Stomach smooth muscle (tissue), 2 donors: ENCODE measurements at regions not wholly inside any gene's neighbourhood (a gene's known extent, or its start where the extent isn't known, plus 50 kb on each side); places are given as distances from the start of the nearest gene placed in this dataset.

Experiments
- H3K27ac ChIP-seq: one replicate; pipeline ENCODE4 v1.7.0; 2013; ENCODE audit warnings: mild to moderate bottlenecking, low read length, inconsistent platforms
- H3K27me3 ChIP-seq, 2 donors: one replicate each; pipeline ENCODE4 v1.7.0; 2013; ENCODE audit warnings: low read length in 2 of 2; ENCODE audit not compliant: insufficient read depth in 2 of 2, control insufficient read depth in 1 of 2
- H3K36me3 ChIP-seq, 2 donors: one replicate each; pipeline ENCODE4 v1.7.0; 2013; ENCODE audit warnings: low read length in 2 of 2; ENCODE audit not compliant: control insufficient read depth in 2 of 2, insufficient read depth in 2 of 2
- H3K4me1 ChIP-seq: one replicate; pipeline ENCODE4 v1.7.0; 2013; ENCODE audit warnings: low read length; ENCODE audit not compliant: control insufficient read depth, insufficient read depth
- H3K4me3 ChIP-seq, 2 donors: one replicate each; pipeline ENCODE4 v1.7.0; 2013; ENCODE audit warnings: low read length in 2 of 2
- H3K9ac ChIP-seq, 2 donors: one replicate each; pipeline ENCODE4 v1.7.0; 2013; ENCODE audit warnings: low read length in 2 of 2, mild to moderate bottlenecking in 1 of 2
- H3K9me3 ChIP-seq, 2 donors: one replicate each; pipeline ENCODE4 v1.7.0; 2013; ENCODE audit warnings: low read length in 2 of 2; ENCODE audit not compliant: control insufficient read depth in 2 of 2
- donor health status: healthy.
- donor health status: Pancreatic carcinoma.

GRCh38 chr10:29809383-29809782 is 174.6 kb upstream of the SVIL start:
- H3K27ac ChIP-seq = peak overlapping the region; percentile 97
- H3K4me1 ChIP-seq = peaks cover 58% of the 10 kb centered on the region
- no peak overlapping the region for H3K4me3 ChIP-seq
- H3K27me3 ChIP-seq = no peaks in the 10 kb centered on the region
- no peaks in the 10 kb centered on the region for H3K36me3 ChIP-seq
- no peak overlapping the region for H3K9ac ChIP-seq
- no peaks in the 10 kb centered on the region for H3K9me3 ChIP-seq

- Histone ChIP-seq H3K9ac (no peak overlapping the region), H3K27ac (peak overlapping the region; percentile 97), H3K36me3 (no peaks in the 10 kb centered on the region), H3K4me1 (peaks cover 56% of the 10 kb centered on the region), H3K27me3 (no peaks in the 10 kb centered on the region), H3K4me3 (no peak overlapping the region), H3K9me3 (no peaks in the 10 kb centered on the region)
Observed at GRCh38 chr10:29807163-29807806, 172.5 kb upstream of the SVIL start.

- H3K27ac ChIP-seq = peak overlapping the region; percentile 86
Observed at GRCh38 chr10:29806350-29806788, 171.6 kb upstream of the SVIL start.

GRCh38 chr10:29805134-29805723 is 170.5 kb upstream of the SVIL start:
- Histone ChIP-seq H3K4me1 (peaks cover 39% of the 10 kb centered on the region), H3K9me3 (no peaks in the 10 kb centered on the region), H3K36me3 (no peaks in the 10 kb centered on the region), H3K9ac (peak overlapping the region in 1 of 2 donors; percentile 29), H3K27me3 (no peaks in the 10 kb centered on the region), H3K4me3 (no peak overlapping the region), H3K27ac (peak overlapping the region; percentile 86)

More at GRCh38 chr10:29806350-29806788, 171.6 kb upstream of the SVIL start:
- H3K9me3 ChIP-seq = no peaks in the 10 kb centered on the region
- no peak overlapping the region for H3K9ac ChIP-seq
- no peak overlapping the region for H3K4me3 ChIP-seq
- H3K36me3 ChIP-seq = no peaks in the 10 kb centered on the region
- peaks cover 48% of the 10 kb centered on the region for H3K4me1 ChIP-seq
- H3K27me3 ChIP-seq = no peaks in the 10 kb centered on the region

GRCh38 chr10:29804025-29804852 is 169.5 kb upstream of the SVIL start:
- peak overlapping the region; percentile 4 to 51 for H3K9ac ChIP-seq
- no peaks in the 10 kb centered on the region for H3K9me3 ChIP-seq
- peaks cover 39% of the 10 kb centered on the region for H3K4me1 ChIP-seq
- peak overlapping the region; percentile 86 for H3K27ac ChIP-seq
- H3K27me3 ChIP-seq = no peaks in the 10 kb centered on the region
- no peaks in the 10 kb centered on the region for H3K36me3 ChIP-seq
- no peak overlapping the region for H3K4me3 ChIP-seq

GRCh38 chr10:29802171-29802570 is 167.4 kb upstream of the SVIL start:
- Histone ChIP-seq H3K36me3 (no peaks in the 10 kb centered on the region), H3K27me3 (no peaks in the 10 kb centered on the region), H3K4me1 (peaks cover 40% of the 10 kb centered on the region), H3K9ac (no peak overlapping the region), H3K4me3 (no peak overlapping the region), H3K27ac (no peak overlapping the region), H3K9me3 (no peaks in the 10 kb centered on the region)

GRCh38 chr10:29798921-29799690 is 164.3 kb upstream of the SVIL start:
- peaks cover 38% of the 10 kb centered on the region for H3K4me1 ChIP-seq

GRCh38 chr10:29797616-29798015 is 162.8 kb upstream of the SVIL start:
- no peaks in the 10 kb centered on the region for H3K27me3 ChIP-seq
- no peaks in the 10 kb centered on the region for H3K36me3 ChIP-seq
- H3K9me3 ChIP-seq = no peaks in the 10 kb centered on the region
- H3K4me3 ChIP-seq = no peak overlapping the region
- peak overlapping the region; percentile 96 for H3K27ac ChIP-seq
- no peak overlapping the region for H3K9ac ChIP-seq
- peaks cover 34% of the 10 kb centered on the region for H3K4me1 ChIP-seq

More at GRCh38 chr10:29798921-29799690, 164.3 kb upstream of the SVIL start:
- H3K9ac ChIP-seq = no peak overlapping the region
- no peaks in the 10 kb centered on the region for H3K9me3 ChIP-seq
- no peak overlapping the region for H3K27ac ChIP-seq
- no peak overlapping the region for H3K4me3 ChIP-seq
- no peaks in the 10 kb centered on the region for H3K36me3 ChIP-seq
- no peaks in the 10 kb centered on the region for H3K27me3 ChIP-seq

GRCh38 chr10:29795850-29796249 is 161.1 kb upstream of the SVIL start:
- peak overlapping the region; percentile 96 for H3K27ac ChIP-seq
- peaks cover 39% of the 10 kb centered on the region for H3K4me1 ChIP-seq
- no peaks in the 10 kb centered on the region for H3K27me3 ChIP-seq
- H3K9me3 ChIP-seq = no peaks in the 10 kb centered on the region
- H3K9ac ChIP-seq = peak overlapping the region; percentile 66
- no peak overlapping the region for H3K4me3 ChIP-seq
- H3K36me3 ChIP-seq = no peaks in the 10 kb centered on the region
